Osteocyte (in vitro differentiated cells): ENCODE measurements at regions not wholly inside any gene's neighbourhood (a gene's known extent, or its start where the extent isn't known, plus 50 kb on each side); places are given as distances from the start of the nearest gene placed in this dataset.
"Not testable (repeated sequence)": the region's sequence is repeated elsewhere in the genome, so short reads cannot be mapped to it uniquely, and the experiment has no call there.

Experiments used
- DNase-seq: peaks from one replicate; pipeline ENCODE4 v3.0.0; 2021; ENCODE audit warnings: mixed read lengths; ENCODE audit not compliant: unreplicated experiment; ENCODE audit errors: extremely low spot score
- H3K27ac Mint-ChIP-seq: one replicate; pipeline ENCODE4 v1.8.0; 2021; ENCODE audit warnings: mild to moderate bottlenecking, mixed read lengths; ENCODE audit not compliant: unreplicated experiment
- H3K27me3 Mint-ChIP-seq: one replicate; pipeline ENCODE4 v1.8.0; 2021; ENCODE audit warnings: mixed read lengths; ENCODE audit not compliant: unreplicated experiment
- H3K36me3 Mint-ChIP-seq: one replicate; pipeline ENCODE4 v1.8.0; 2021; ENCODE audit warnings: mixed read lengths; ENCODE audit not compliant: unreplicated experiment
- H3K4me1 Mint-ChIP-seq: one replicate; pipeline ENCODE4 v1.8.0; 2021; ENCODE audit warnings: mixed read lengths; ENCODE audit not compliant: unreplicated experiment
- H3K4me3 Mint-ChIP-seq: one replicate; pipeline ENCODE4 v1.8.0; 2021; ENCODE audit warnings: mild to moderate bottlenecking, moderate library complexity, mixed read lengths; ENCODE audit not compliant: unreplicated experiment
- H3K9me3 Mint-ChIP-seq: one replicate; pipeline ENCODE4 v1.8.0; 2021; ENCODE audit warnings: mixed read lengths; ENCODE audit not compliant: unreplicated experiment
- CTCF ChIP-seq: fragments of 200-600 bp; sonication (generic); IDR thresholded peaks from 2 replicates; pipeline ENCODE4 v1.5.0; 2021; ENCODE audit warnings: antibody characterized with exemption, mild to moderate bottlenecking, moderate library complexity

GRCh38 chr6:120468486-120468885 lies 865.8 kb downstream of the TBC1D32 start:
- DNase-seq, result no peak
- H3K36me3 Mint-ChIP-seq, result no peaks in the 10 kb centered on the region
- no peaks in the 10 kb centered on the region for H3K4me1 Mint-ChIP-seq
- peaks cover 8% of the 10 kb centered on the region for H3K9me3 Mint-ChIP-seq
- H3K4me3 Mint-ChIP-seq, result no peak overlapping the region
- H3K27ac Mint-ChIP-seq, result no peak overlapping the region
- TF ChIP-seq CTCF, result no peak
- no peaks in the 10 kb centered on the region for H3K27me3 Mint-ChIP-seq

GRCh38 chr6:120451508-120451907 lies 882.8 kb downstream of the TBC1D32 start:
- no peaks in the 10 kb centered on the region for H3K36me3 Mint-ChIP-seq
- H3K27me3 Mint-ChIP-seq, result no peaks in the 10 kb centered on the region
- H3K27ac Mint-ChIP-seq, result no peak overlapping the region

GRCh38 chr6:120447605-120448004 lies 886.7 kb downstream of the TBC1D32 start:
- no peaks in the 10 kb centered on the region for H3K9me3 Mint-ChIP-seq
- H3K36me3 Mint-ChIP-seq, result no peaks in the 10 kb centered on the region
- no peak overlapping the region for H3K27ac Mint-ChIP-seq
- no peaks in the 10 kb centered on the region for H3K27me3 Mint-ChIP-seq
- H3K4me1 Mint-ChIP-seq, result no peaks in the 10 kb centered on the region
- DNase-seq, result no peak
- no peak for TF ChIP-seq CTCF
- H3K4me3 Mint-ChIP-seq, result no peak overlapping the region

More at GRCh38 chr6:120451508-120451907, 882.8 kb downstream of the TBC1D32 start:
- Mint-ChIP-seq H3K9me3 (peaks cover 8% of the 10 kb centered on the region), H3K4me3 (no peak overlapping the region), H3K4me1 (no peaks in the 10 kb centered on the region)
- no peak for TF ChIP-seq CTCF
- no peak for DNase-seq

- H3K4me1 Mint-ChIP-seq, H3K36me3 Mint-ChIP-seq, DNase-seq: not testable (repeated sequence)
Measured at GRCh38 chr6:120432840-120433239, 901.4 kb downstream of the TBC1D32 start.

GRCh38 chr6:120431841-120432240 lies 902.4 kb downstream of the TBC1D32 start:
- Mint-ChIP-seq H3K9me3 (peaks cover 17% of the 10 kb centered on the region), H3K4me3 (no peak overlapping the region), H3K4me1 (no peaks in the 10 kb centered on the region), H3K27me3 (no peaks in the 10 kb centered on the region), H3K27ac (no peak overlapping the region), H3K36me3 (no peaks in the 10 kb centered on the region)
- DNase-seq, result no peak
- TF ChIP-seq CTCF, result no peak

More at GRCh38 chr6:120432840-120433239, 901.4 kb downstream of the TBC1D32 start:
- H3K9me3 Mint-ChIP-seq, result peaks cover 17% of the 10 kb centered on the region
- not testable (repeated sequence) for H3K4me3 Mint-ChIP-seq, H3K27me3 Mint-ChIP-seq, H3K27ac Mint-ChIP-seq

GRCh38 chr6:120411394-120411793 lies 922.9 kb downstream of the TBC1D32 start:
- H3K4me3 Mint-ChIP-seq, result no peak overlapping the region
- DNase-seq, result no peak
- no peaks in the 10 kb centered on the region for H3K4me1 Mint-ChIP-seq
- no peaks in the 10 kb centered on the region for H3K9me3 Mint-ChIP-seq
- H3K27ac Mint-ChIP-seq, result no peak overlapping the region
- no peaks in the 10 kb centered on the region for H3K36me3 Mint-ChIP-seq
- no peaks in the 10 kb centered on the region for H3K27me3 Mint-ChIP-seq
- no peak for TF ChIP-seq CTCF
